ENCODE measurements at regions not wholly inside any gene's neighbourhood (a gene's known extent, or its start where the extent isn't known, plus 50 kb on each side); places are given as distances from the start of the nearest gene placed in this dataset.
"Not testable (repeated sequence)": the region's sequence is repeated elsewhere in the genome, so short reads cannot be mapped to it uniquely, and the experiment has no call there.

GRCh38 chr10:85448716-85449115 is 917.9 kb downstream of the GRID1 start:
- WGBS, 10 experiments = 0 to 76% (median 47%) methylated on average over 1 to 4 of the region's 5 CpGs; no CpG with 5 or more reads in 4 of the 10 experiments
- ATAC-seq (replicated peaks in 6 of 8) = no peak
- Histone ChIP-seq H3K4me3 (no peak overlapping the region), H3K4me1 (replicated peaks in 1 of 2) (peaks cover 3% of the 10 kb centered on the region in 2 donors), H3K27ac (no peak overlapping the region)
- in situ Hi-C loops (cut with MboI; ENCODE audit: low pct_unique_long_range_greater_than_20kb in 2 of 9, low sequenced_read_pairs in 9 of 9, unreplicated experiment in 9 of 9) = no loop called here

- no peak overlapping the region for H3K27ac ChIP-seq
- no peak overlapping the region for H3K4me3 ChIP-seq
- no peak for ATAC-seq (replicated peaks in 6 of 8)
- in situ Hi-C loops (cut with MboI; ENCODE audit: low pct_unique_long_range_greater_than_20kb in 2 of 9, low sequenced_read_pairs in 9 of 9, unreplicated experiment in 9 of 9) = no loop called here
- WGBS, 10 experiments = 0 to 100% (median 69%) methylated on average over 1 of the region's 1 CpG; no CpG with 5 or more reads in 4 of the 10 experiments
- H3K4me1 ChIP-seq (replicated peaks in 1 of 2) = no peaks in the 10 kb centered on the region
Observed at GRCh38 chr10:85454386-85454785, 912.2 kb downstream of the GRID1 start.

- no peak overlapping the region for H3K27ac ChIP-seq
- in situ Hi-C loops (cut with MboI; ENCODE audit: low pct_unique_long_range_greater_than_20kb in 2 of 9, low sequenced_read_pairs in 9 of 9, unreplicated experiment in 9 of 9) = no loop called here
- H3K4me3 ChIP-seq = no peak overlapping the region
Observed at GRCh38 chr10:85457191-85457590, 909.4 kb downstream of the GRID1 start.

GRCh38 chr10:85458324-85458723 is 908.3 kb downstream of the GRID1 start:
- in situ Hi-C loops (cut with MboI; ENCODE audit: low pct_unique_long_range_greater_than_20kb in 2 of 9, low sequenced_read_pairs in 9 of 9, unreplicated experiment in 9 of 9) = no loop called here
- no peak for ATAC-seq (replicated peaks in 6 of 8)
- 40 to 100% (median 89%) methylated on average over 1 to 2 of the region's 3 CpGs; no CpG with 5 or more reads in 6 of the 10 experiments for WGBS, 10 experiments
- H3K4me1 ChIP-seq (replicated peaks in 1 of 2) = no peaks in the 10 kb centered on the region
- H3K27ac ChIP-seq = peak overlapping the region in 1 of 2 donors; percentile 19
- H3K4me3 ChIP-seq = no peak overlapping the region

More at GRCh38 chr10:85457191-85457590, 909.4 kb downstream of the GRID1 start:
- H3K4me1 ChIP-seq (replicated peaks in 1 of 2) = no peaks in the 10 kb centered on the region
- ATAC-seq (replicated peaks in 6 of 8) = no peak
- WGBS, 10 experiments = 0 to 63% (median 34%) methylated on average over 1 to 2 of the region's 2 CpGs; no CpG with 5 or more reads in 4 of the 10 experiments

- 4 to 100% (median 70%) methylated on average over 1 to 10 of the region's 10 CpGs; no CpG with 5 or more reads in 2 of the 10 experiments for WGBS, 10 experiments
- no peak overlapping the region for H3K27ac ChIP-seq
- no peak for ATAC-seq (replicated peaks in 6 of 8)
- in situ Hi-C loops (cut with MboI; ENCODE audit: low pct_unique_long_range_greater_than_20kb in 2 of 9, low sequenced_read_pairs in 9 of 9, unreplicated experiment in 9 of 9) = no loop called here
- H3K4me1 ChIP-seq (replicated peaks in 1 of 2) = no peaks in the 10 kb centered on the region
- no peak overlapping the region for H3K4me3 ChIP-seq
Observed at GRCh38 chr10:85459906-85460305, 906.7 kb downstream of the GRID1 start.

GRCh38 chr10:85464336-85464735 is 902.3 kb downstream of the GRID1 start:
- ATAC-seq (replicated peaks in 6 of 8) = no peak
- Histone ChIP-seq H3K4me3 (no peak overlapping the region), H3K27ac (no peak overlapping the region), H3K4me1 (replicated peaks in 1 of 2) (no peaks in the 10 kb centered on the region)
- in situ Hi-C loops (cut with MboI; ENCODE audit: low pct_unique_long_range_greater_than_20kb in 2 of 9, low sequenced_read_pairs in 9 of 9, unreplicated experiment in 9 of 9) = no loop called here
- WGBS, 10 experiments = 0 to 83% (median 73%) methylated on average over 1 to 2 of the region's 2 CpGs; no CpG with 5 or more reads in 6 of the 10 experiments

GRCh38 chr10:85477979-85478378 is 888.6 kb downstream of the GRID1 start:
- no peak for ATAC-seq (replicated peaks in 6 of 8)
- WGBS, 10 experiments = 0 to 100% (median 55%) methylated on average over 1 of the region's 1 CpG; no CpG with 5 or more reads in 2 of the 10 experiments
- in situ Hi-C loops (cut with MboI; ENCODE audit: low pct_unique_long_range_greater_than_20kb in 2 of 9, low sequenced_read_pairs in 9 of 9, unreplicated experiment in 9 of 9) = no loop called here

GRCh38 chr10:85490431-85490830 is 876.2 kb downstream of the GRID1 start:
- Histone ChIP-seq H3K4me3 (no peak overlapping the region), H3K27ac (no peak overlapping the region), H3K4me1 (replicated peaks in 1 of 2) (no peaks in the 10 kb centered on the region)
- ATAC-seq (replicated peaks in 6 of 8) = no peak
- in situ Hi-C loops (cut with MboI; ENCODE audit: low pct_unique_long_range_greater_than_20kb in 2 of 9, low sequenced_read_pairs in 9 of 9, unreplicated experiment in 9 of 9) = no loop called here

More at GRCh38 chr10:85477979-85478378, 888.6 kb downstream of the GRID1 start:
- no peak overlapping the region for H3K27ac ChIP-seq
- H3K4me3 ChIP-seq = no peak overlapping the region
- no peaks in the 10 kb centered on the region for H3K4me1 ChIP-seq (replicated peaks in 1 of 2)

- no peak for ATAC-seq (replicated peaks in 6 of 8)
- Histone ChIP-seq H3K4me1 (replicated peaks in 1 of 2) (no peaks in the 10 kb centered on the region), H3K4me3 (no peak overlapping the region), H3K27ac (no peak overlapping the region)
- WGBS, 10 experiments = 0 to 100% (median 74%) methylated on average over 1 to 5 of the region's 5 CpGs
- in situ Hi-C loops (cut with MboI; ENCODE audit: low pct_unique_long_range_greater_than_20kb in 2 of 9, low sequenced_read_pairs in 9 of 9, unreplicated experiment in 9 of 9) = no loop called here
Observed at GRCh38 chr10:85491652-85492051, 874.9 kb downstream of the GRID1 start.

GRCh38 chr10:85492684-85493083 is 873.9 kb downstream of the GRID1 start:
- H3K27ac ChIP-seq = no peak overlapping the region
- WGBS, 10 experiments = 0 to 100% (median 32%) methylated on average over 1 to 3 of the region's 3 CpGs; no CpG with 5 or more reads in 2 of the 10 experiments
- ATAC-seq (replicated peaks in 6 of 8) = no peak
- in situ Hi-C loops (cut with MboI; ENCODE audit: low pct_unique_long_range_greater_than_20kb in 2 of 9, low sequenced_read_pairs in 9 of 9, unreplicated experiment in 9 of 9) = no loop called here
- no peak overlapping the region for H3K4me3 ChIP-seq
- H3K4me1 ChIP-seq (replicated peaks in 1 of 2) = no peaks in the 10 kb centered on the region

- in situ Hi-C loops (cut with MboI; ENCODE audit: low pct_unique_long_range_greater_than_20kb in 2 of 9, low sequenced_read_pairs in 9 of 9, unreplicated experiment in 9 of 9) = no loop called here
- 0 to 83% (median 21%) methylated on average over 1 to 3 of the region's 3 CpGs; no CpG with 5 or more reads in 2 of the 10 experiments for WGBS, 10 experiments
Observed at GRCh38 chr10:85493703-85494102, 872.9 kb downstream of the GRID1 start.

GRCh38 chr10:85504641-85505040 is 862.0 kb downstream of the GRID1 start:
- ATAC-seq (replicated peaks in 6 of 8); H3K4me3 ChIP-seq; in situ Hi-C loops (cut with MboI; ENCODE audit: low pct_unique_long_range_greater_than_20kb in 2 of 9, low sequenced_read_pairs in 9 of 9, unreplicated experiment in 9 of 9); H3K27ac ChIP-seq; H3K4me1 ChIP-seq (replicated peaks in 1 of 2): not testable (repeated sequence)
- 7 to 100% (median 75%) methylated on average over 1 to 6 of the region's 10 CpGs; no CpG with 5 or more reads in 3 of the 10 experiments for WGBS, 10 experiments

More at GRCh38 chr10:85493703-85494102, 872.9 kb downstream of the GRID1 start:
- Histone ChIP-seq H3K4me1 (replicated peaks in 1 of 2) (no peaks in the 10 kb centered on the region), H3K27ac (no peak overlapping the region), H3K4me3 (no peak overlapping the region)
- peak in 3 of 8 experiments; percentile 36 to 99 (median 89) for ATAC-seq (replicated peaks in 6 of 8)

GRCh38 chr10:85508159-85508558 is 858.4 kb downstream of the GRID1 start:
- Histone ChIP-seq H3K4me3 (no peak overlapping the region), H3K4me1 (replicated peaks in 1 of 2) (peaks cover under 1 to 2% of the 10 kb centered on the region in 2 donors), H3K27ac (no peak overlapping the region)
- WGBS, 10 experiments = 0 to 83% (median 53%) methylated on average over 1 to 2 of the region's 2 CpGs; no CpG with 5 or more reads in 4 of the 10 experiments
- no peak for ATAC-seq (replicated peaks in 6 of 8)
- in situ Hi-C loops (cut with MboI; ENCODE audit: low pct_unique_long_range_greater_than_20kb in 2 of 9, low sequenced_read_pairs in 9 of 9, unreplicated experiment in 9 of 9) = no loop called here

- Histone ChIP-seq H3K4me1 (replicated peaks in 1 of 2) (peaks cover 3 to 13% of the 10 kb centered on the region in 2 donors), H3K4me3 (no peak overlapping the region), H3K27ac (no peak overlapping the region)
- in situ Hi-C loops (cut with MboI; ENCODE audit: low pct_unique_long_range_greater_than_20kb in 2 of 9, low sequenced_read_pairs in 9 of 9, unreplicated experiment in 9 of 9) = no loop called here
- ATAC-seq (replicated peaks in 6 of 8) = no peak
- WGBS, 10 experiments = 7 to 100% (median 71%) methylated on average over 1 to 5 of the region's 5 CpGs
Observed at GRCh38 chr10:85510682-85511081, 855.9 kb downstream of the GRID1 start.
